ENCODE measurements at regions not wholly inside any gene's neighbourhood (a gene's known extent, or its start where the extent isn't known, plus 50 kb on each side); places are given as distances from the start of the nearest gene placed in this dataset.
"Not testable (repeated sequence)": the region's sequence is repeated elsewhere in the genome, so short reads cannot be mapped to it uniquely, and the experiment has no call there.

- DNase-seq (ENCODE audit: low read depth): no peak
Measured at GRCh38 chr5:1652873-1653697, 129.3 kb upstream of the LPCAT1 start.

- no peak for DNase-seq (ENCODE audit: low read depth)
Measured at GRCh38 chr5:1651971-1652872, 128.5 kb upstream of the LPCAT1 start.

GRCh38 chr5:1651250-1651649, 127.5 kb upstream of the LPCAT1 start:
- no peak for DNase-seq (ENCODE audit: low read depth)

- no peak for DNase-seq (ENCODE audit: low read depth)
Measured at GRCh38 chr5:1649554-1649953, 125.8 kb upstream of the LPCAT1 start.

- DNase-seq (ENCODE audit: low read depth): no peak
Measured at GRCh38 chr5:1648806-1649205, 125.0 kb upstream of the LPCAT1 start.

GRCh38 chr5:1647580-1647979, 123.8 kb upstream of the LPCAT1 start:
- DNase-seq (ENCODE audit: low read depth): no peak

- DNase-seq (ENCODE audit: low read depth): peak; percentile 34
Measured at GRCh38 chr5:1644810-1645571, 121.2 kb upstream of the LPCAT1 start.

- DNase-seq (ENCODE audit: low read depth): not testable (repeated sequence)
Measured at GRCh38 chr5:1644393-1644809, 120.6 kb upstream of the LPCAT1 start.

GRCh38 chr5:1643651-1644392, 120.1 kb upstream of the LPCAT1 start:
- no peak for DNase-seq (ENCODE audit: low read depth)

GRCh38 chr5:1642621-1643061, 118.9 kb upstream of the LPCAT1 start:
- DNase-seq (ENCODE audit: low read depth): no peak

GRCh38 chr5:1642221-1642620, 118.5 kb upstream of the LPCAT1 start:
- DNase-seq (ENCODE audit: low read depth): no peak

GRCh38 chr5:1641560-1642166, 117.9 kb upstream of the LPCAT1 start:
- DNase-seq (ENCODE audit: low read depth): peak; percentile 74

- no peak for DNase-seq (ENCODE audit: low read depth)
Measured at GRCh38 chr5:1641041-1641440, 117.3 kb upstream of the LPCAT1 start.

GRCh38 chr5:1640421-1640881, 116.7 kb upstream of the LPCAT1 start:
- no peak for DNase-seq (ENCODE audit: low read depth)

GRCh38 chr5:1639757-1640156, 116.0 kb upstream of the LPCAT1 start:
- no peak for DNase-seq (ENCODE audit: low read depth)

GRCh38 chr5:1638658-1639400, 115.1 kb upstream of the LPCAT1 start:
- DNase-seq (ENCODE audit: low read depth): no peak

GRCh38 chr5:1637639-1638481, 114.1 kb upstream of the LPCAT1 start:
- no peak for DNase-seq (ENCODE audit: low read depth)

GRCh38 chr5:1636981-1637638, 113.3 kb upstream of the LPCAT1 start:
- no peak for DNase-seq (ENCODE audit: low read depth)

Data from non-pigmented ciliary epithelial cell (primary cell).